IPS-NIHi7 (cell line): ENCODE measurements at regions not wholly inside any gene's neighbourhood (a gene's known extent, or its start where the extent isn't known, plus 50 kb on each side); places are given as distances from the start of the nearest gene placed in this dataset.

Experiments used
- DNase-seq: peaks from one replicate; pipeline ENCODE4 v3.0.0; 2012; ENCODE audit warnings: mixed read lengths; ENCODE audit errors: extremely low spot score

DNA sequence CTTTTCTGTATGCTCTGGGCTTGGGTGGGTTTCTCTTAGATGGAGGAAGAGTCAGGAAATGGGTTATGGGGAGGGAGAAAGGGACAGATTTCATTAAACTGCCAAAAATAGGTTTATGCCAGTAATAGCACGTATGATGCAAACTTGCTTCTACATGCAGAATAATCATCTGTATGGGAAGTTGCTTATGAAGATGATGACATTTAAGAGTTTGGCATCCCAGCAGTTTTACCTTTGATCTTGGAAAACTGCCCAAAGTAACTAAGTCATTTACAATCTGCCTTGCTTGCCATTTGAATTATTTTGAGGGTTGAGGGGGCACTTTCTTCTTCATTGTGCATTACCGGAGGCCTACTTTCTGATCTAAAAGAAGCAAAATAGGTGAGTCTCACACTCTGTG, 282.9 kb upstream of the ANKRD55 start:
- no peak for DNase-seq

DNA sequence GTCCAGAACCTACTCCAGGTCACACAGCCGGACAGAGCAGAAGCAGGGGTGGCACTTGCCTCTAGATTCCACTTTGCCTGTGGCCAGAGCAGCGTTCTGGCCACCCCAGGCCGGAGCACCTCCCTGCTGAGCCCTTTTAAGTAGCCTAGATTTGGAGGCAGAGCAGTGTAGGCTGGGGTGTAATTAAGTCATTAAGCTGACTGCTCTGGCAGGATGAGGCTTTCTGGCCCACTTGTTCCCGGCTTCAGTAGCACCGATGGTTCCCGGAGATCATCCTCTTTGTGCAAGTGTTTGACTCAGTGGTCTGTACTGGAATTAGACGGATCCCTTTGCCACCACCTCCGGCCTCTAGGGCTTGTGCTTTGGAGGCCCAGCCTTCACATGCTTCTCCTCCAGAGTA, 281.9 kb upstream of the ANKRD55 start:
- no peak for DNase-seq

DNA sequence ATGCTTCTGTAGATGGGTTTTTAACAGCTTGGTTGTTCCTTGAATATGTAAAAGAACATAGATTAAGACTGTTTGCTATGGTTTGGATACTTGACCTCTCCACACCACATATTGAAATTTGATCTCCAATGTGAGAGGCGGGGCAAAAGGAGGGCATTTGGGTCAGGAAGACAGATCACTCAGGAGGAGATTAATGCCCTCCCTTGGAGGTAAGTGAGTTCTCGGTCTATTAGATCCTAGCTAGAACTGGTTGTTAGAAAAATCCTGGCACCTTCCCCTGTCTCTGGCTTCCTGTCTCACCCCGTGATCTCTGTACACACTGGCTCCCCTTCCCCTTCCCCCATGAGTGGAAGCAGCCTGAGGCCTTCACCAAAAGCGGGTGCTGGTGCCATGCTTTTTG, 281.1 kb upstream of the ANKRD55 start:
- DNase-seq, result no peak

DNA sequence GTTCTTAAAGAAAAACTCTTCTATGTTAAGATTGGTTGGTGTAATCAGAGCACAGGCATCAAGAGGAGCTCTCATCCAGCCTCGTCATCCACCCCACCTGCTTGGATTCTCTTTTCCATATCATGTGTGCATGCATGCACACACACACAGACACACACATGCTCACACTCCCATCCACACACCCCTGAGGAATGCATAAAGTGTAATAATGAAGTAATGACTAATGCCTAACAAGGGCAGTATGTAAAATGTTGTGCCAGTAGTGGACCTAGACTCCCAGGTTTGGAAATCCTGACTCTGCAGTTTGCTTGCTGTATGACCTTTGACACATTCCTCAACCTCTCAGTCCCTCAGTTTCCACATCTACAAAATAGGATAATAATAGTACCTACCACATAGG, 280.0 kb upstream of the ANKRD55 start:
- no peak for DNase-seq

DNA sequence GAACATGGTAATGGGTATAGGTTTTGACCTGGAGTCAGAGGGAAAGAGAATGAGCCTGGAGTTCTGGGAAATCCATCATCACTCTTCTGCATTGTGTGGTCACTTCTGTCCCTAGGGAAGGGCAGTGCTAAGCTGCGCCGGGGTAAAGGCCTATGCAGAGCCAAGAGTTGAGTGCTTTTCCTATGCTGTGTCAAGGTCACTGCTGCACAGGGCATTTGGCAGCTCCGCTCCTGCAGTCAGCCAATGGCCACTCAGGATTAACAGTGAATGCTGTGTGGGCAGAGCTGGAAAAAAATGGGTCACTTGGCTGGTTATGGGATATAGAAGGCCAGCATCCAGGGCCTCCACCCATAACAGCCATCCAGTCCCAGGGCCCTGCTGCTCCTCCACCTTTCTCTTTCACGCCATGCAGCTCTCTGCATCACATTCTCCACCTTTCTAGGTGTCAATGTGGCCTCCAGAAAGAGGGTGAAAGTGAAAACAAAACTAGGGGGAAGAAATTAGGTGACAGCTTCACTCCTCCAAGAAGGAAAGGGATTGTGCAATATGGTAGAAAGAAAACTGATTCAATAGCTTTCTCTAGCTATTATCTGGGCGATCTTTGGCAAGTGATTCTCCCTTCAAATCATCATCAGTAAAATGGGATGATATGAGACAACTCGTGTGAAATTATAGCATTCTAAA, 279.3 kb upstream of the ANKRD55 start:
- DNase-seq, result no peak

DNA sequence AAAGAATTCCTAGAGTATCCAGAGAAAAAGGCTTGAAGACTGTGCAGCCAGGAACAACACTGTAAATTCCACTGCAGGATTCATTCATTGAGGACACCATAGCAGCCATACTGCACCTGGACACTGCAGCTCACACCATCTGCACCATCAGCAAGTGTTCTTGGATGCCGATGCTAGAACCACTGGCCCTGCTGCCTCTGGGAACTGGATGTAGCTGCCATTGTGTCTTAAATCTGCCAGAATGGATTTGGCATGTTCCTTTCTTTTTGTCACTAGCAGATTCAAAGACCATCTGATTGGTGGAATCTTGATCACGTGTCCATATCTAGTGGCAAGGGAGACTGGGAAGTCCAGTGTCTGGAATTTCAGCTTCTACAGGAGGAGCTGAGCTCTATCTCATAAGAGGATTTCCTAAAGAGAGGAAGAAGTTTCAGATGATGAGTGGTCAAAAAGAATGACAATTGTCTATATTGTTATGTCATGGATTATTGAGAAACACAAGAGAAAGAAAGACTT, 278.3 kb upstream of the ANKRD55 start:
- DNase-seq, result no peak

DNA sequence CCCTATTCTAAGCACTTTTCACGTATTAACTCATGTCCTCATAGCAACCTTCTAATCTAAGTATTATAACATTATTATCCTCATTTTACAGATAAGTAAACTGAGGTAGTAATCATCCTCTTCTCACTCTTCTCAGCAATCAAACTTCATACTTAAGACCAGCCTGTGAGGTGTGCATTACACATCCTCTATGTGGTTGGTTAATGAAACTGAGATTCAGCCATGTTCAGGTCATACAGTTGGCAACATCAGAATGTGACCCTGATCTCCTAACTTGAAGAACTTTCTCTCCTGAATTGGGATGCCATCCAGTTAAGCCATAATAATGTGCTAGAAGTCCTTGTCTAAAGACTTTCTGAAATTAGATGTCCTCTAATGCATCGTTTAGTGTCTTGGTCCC, 275.1 kb upstream of the ANKRD55 start:
- no peak for DNase-seq

DNA sequence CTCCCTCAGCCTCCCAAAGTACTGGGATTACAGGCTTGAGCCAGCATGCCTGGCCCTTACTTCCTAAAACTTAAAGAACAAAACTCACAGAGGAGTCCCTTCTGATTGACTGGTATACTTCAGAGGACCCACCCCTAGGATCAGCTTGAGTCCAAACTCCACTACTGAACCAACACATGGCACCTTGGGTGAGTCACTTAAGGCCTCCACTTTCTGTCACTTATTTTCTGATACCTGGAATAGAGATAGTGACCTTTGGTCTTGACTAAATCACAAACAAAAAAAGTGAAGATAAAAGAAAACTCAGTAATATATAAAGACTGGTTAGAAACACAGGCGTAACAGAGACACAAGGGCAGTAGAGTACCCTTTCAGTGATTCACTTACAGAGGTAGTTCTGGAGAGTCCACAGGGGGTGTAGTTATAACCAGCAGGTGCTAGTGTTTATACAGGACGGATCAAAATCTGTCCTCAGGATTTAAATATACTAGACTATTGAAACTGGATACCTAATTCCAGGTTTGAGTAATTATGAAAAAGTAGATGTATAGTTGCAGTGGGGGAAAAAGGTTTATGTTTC, 274.3 kb upstream of the ANKRD55 start:
- no peak for DNase-seq

DNA sequence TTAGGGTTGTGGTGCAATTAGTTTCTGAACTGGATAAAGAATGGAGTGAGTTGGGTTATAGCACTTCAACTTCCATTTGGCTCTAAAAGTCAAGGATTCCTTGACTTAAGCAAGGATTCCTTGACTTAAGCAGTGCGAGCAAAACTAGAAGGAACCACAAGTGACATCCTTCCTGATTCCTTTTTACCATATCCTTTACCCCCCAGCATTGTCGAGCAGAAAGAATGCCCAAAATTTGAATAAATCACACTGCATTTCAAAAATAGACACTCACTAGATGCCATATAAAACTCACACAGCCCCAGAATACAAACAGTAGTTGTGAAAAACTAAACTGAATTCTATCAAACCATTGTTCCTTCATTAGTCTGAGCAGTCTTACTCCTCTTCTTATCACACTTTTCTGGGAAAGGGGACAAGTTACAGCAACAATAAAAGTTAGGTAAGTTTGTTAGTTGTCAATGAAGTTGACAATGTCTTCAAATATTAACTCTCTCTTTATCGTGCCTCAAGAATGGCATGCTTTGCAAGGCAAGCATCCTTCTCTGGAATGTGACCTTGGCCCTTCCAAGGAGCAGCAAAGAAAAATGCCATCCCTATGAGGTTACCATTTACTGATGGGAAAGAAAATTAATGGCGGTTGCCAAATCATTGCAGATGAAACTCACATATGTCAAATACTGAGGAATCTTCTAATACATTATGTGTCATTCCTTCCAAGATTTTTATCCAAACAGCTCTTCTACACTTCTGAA, 273.3 kb upstream of the ANKRD55 start:
- no peak for DNase-seq

DNA sequence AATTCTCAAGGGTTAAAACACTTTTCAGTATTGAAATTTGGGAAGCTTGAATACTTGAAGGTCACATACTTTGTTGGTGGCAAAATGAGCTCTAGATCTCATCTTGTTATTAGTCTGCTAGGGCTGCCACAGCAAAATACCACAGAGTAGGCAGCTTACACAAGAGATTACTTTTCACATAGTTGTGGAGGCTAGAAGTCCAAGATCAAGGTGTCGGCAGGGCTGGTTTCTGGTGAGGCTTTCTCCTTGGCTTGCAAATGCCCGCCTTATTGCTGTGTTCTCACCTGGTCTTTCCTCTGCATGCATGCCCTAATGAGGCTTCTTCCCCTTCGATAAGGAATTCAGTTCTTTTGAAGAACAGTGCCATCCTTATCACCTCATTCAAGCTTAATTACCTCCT, 270.8 kb upstream of the ANKRD55 start:
- DNase-seq, result no peak

DNA sequence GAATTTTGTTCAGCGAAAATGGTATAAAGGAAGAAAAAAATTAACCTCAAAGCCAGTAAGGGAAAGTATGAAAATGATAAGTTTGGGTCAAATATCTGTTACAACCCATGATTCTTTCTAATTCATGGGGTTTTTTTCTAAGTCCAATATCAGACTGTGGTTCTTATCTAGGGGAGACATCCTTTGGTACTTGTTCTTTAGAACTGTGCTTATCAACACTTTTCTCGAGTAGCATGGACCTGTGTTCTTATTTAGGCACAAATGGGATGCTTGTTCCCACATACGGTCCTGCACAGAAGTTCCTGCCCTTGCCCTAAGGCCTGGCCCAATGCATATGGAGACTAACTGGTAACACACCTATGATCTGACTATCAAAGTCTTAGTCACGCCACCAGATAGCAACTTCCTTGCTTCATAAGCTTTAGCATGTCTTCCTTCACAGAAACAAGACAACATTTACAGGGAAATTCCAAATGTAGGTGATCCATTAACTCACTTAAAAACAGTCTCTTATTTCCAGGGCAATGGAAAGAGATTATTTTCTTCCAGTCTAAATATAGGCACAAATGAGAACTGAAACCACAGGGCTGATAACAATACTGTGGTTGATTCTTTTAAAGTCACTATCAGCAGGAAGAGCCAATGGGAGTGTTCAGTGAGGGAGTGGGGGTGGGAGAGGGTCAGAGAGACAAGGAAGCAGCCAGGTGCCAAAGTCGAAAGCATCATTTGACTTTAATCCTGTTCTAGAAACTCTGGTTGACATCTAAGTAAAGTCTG, 268.8 kb upstream of the ANKRD55 start:
- no peak for DNase-seq

DNA sequence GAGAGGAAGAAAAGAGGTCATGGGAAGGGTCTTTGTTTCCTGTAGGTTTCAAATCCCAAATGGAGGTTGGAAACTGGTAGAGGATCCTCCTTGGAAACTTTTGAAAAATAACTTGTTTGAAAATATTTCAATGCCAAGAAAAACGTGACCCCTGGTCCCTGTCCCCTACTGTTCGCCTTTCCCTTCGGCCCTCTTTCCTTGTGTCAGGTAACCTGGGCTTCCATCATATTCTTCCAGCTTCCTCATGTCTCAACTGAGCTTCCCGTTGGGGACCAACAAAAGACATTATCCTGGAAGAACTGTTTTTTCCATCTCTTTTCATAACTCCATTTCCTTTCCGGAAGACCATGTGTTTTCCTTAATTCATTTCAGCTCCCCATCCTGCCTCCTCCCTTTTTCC, 266.8 kb upstream of the ANKRD55 start:
- no peak for DNase-seq

DNA sequence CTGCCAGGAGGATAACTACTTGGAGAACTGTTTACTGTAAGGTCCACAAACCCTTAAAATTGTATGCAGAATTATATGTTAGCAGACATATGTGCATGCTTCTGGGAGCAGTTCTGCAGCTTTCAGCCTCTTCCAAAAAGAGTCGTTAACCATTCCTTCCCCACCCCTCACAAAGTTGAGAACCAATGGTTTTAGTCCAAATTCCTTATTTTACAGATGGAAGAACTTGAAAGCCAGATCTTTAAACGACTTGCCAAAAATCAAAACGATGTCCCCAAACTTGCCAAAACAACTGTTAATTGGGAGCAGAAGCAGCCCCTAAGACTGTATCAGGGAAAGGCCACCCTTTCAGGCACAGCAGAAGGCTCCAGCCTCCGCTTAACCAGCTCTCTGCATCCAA, 266.4 kb upstream of the ANKRD55 start:
- DNase-seq, result no peak

DNA sequence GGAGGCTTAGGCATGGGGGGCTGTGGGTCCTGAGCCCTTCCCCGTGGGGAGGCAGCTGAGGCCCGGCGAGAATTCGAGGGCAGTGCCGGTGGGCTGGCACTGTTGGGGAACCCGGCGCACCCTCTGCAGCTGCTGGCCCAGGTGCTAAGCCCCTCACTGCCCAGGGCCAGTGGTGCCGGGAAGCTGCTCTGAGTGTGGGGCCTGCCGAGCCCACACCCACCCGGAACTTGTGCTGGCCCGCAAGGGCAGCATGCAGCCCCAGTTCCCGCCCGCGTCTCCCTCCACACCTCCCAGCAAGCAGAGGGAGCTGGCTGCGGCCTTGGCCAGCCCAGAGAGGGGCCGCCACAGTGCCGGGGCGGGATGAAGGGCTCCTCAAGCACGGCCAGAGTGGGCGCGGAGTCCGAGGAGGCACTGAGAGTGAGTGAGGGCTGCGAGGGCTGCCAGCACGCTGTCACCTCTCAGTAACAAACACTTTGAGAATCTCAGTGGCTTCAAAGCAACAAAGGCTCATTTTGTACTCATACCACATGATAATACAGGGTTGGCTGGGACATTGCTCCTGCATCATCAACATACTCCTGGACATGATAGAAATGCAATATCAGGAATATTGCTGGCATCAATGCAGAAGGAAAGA, 265.7 kb upstream of the ANKRD55 start:
- DNase-seq, result no peak

DNA sequence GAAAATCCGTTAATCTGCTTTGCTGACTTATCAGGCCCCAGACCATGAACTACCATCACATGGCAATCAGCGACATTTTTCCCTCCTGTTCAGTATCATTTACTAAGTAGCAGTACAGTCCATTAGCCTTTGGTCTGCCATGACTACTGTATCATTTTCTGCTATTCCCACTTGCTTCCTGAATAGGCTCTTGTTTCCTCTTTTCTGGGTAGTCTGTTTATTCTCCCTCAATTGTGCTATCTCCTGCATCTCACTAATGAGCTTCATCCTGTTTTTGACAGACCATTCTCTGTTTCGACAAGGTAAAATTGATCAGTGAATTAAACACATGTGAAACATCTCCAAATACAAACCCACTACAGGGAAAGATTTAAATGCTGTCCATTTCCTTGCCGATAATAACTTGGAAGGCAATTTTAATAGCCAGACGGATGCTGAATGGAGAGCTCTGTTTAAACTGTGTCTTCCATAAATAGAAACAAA, 263.5 kb upstream of the ANKRD55 start:
- DNase-seq, result no peak

DNA sequence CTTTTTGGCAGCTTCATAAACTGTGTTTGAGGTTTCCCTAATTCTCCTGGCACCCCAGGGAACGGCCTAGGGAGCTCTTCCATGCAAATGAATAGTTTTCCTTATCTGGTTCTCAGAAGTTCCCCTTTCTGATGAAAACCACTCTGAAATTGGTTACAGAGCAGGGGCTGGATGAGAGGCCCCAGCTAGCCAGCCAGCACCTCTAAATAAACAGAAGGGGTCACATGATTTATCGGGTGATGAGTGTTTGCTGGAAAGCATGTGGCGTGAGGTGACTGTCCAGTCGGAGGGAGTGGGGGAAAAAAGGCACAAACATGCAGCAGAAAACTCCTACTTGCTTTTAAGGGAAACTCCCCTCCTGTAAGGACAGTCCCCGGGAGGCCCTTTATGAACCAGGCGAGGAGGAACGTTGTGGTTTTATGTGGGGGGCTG, 261.2 kb upstream of the ANKRD55 start:
- no peak for DNase-seq

DNA sequence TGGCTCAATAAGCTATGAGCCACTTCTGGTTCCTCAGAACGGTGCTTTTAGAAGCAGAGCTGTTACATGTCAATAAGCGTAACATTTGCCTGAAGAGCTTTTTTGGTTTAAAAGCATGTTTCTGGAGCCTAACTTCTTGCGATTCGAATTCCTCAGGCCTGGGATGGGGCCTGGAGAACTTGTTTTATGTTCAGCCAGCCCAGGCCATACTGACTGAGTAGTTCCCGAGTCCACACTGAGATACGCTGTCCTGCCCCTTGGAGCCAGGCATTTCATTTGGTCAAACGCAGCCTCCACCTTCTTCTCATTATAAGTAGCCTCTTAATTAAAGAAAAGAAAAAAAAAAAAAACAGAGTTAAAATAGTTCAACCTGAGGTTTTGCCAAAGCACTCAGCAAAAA, 260.6 kb upstream of the ANKRD55 start:
- DNase-seq, result no peak

DNA sequence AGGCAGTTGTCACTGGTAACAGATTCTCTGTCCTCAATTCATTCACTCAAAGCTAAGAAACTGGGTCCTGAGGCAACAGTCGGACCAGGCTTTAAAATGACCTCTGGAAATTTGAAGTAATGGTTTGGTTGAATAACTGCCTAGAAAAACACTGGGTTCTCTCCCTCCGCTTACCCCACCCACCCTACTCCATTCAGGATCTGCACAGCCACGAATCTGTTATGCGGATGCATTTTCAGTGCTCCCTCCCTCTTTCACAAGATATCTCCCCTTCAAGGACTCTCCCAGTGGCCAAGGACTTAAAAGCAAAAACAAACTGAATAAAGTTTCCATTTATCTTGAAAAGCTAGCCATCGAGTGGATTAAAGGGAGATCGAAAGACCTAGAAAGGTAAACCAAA, 260.2 kb upstream of the ANKRD55 start:
- no peak for DNase-seq

DNA sequence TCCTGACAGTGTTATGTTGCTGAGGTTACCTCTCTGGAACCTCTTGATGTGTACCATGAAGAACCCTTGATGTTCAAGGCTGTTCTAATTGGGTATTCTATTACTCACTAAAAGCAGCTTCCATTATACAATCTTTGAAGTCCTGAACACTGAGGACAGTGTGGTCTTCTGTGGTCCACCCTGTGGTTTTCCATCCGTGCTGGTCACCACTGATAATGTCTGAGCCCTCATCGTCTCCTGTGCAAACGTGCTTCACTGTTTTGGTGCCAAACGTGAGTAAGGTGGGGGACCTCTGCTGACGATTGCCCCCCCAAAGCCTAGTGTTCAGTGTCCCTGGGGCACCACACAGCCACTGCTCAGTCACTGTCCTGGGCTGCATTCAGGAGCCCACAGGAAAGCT, 259.7 kb upstream of the ANKRD55 start:
- no peak for DNase-seq

DNA sequence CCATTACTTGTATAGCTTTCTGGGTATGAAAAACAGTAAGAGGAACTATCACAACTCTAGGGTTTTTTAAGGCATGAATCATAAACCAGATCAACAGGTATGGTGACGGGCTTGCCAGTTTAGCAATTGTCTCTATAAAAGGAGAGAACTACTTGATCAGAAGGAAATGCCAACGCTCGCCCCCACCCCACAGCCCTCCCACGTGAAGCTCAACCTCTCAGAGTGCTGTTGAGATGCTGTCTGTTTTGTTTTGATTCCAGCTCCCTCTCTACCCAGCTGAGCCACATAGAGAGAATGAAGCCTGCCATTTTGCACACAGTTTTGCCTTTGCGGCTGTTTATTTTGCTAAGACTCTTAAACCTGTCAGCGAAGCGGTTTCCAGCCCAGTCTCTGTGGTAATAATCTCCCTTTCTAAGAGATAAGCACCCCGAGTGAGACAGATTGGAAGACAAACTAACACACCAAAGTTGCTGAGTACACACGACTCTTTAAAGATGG, 257.9 kb upstream of the ANKRD55 start:
- DNase-seq, result no peak

DNA sequence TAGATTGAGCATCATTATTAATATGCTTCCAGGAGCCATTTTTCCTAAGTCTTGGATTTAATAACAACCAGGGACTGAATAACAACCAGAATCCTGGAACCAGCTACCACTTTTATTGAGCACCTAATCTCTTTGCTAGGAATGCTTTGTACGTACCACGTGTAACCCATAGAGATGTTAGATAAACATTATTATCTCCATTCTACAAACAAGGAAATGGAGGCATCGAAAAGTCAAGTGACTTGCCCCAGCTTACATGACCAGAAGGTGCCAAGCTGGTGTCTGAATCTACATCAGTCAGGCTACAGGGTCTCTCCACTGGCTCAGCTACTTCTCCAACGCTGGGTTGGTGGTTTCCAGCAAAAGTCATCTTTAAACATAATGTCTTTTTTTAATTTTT, 256.1 kb upstream of the ANKRD55 start:
- no peak for DNase-seq
